ENCODE measurements at regions not wholly inside any gene's neighbourhood (a gene's known extent, or its start where the extent isn't known, plus 50 kb on each side); places are given as distances from the start of the nearest gene placed in this dataset.

DNA sequence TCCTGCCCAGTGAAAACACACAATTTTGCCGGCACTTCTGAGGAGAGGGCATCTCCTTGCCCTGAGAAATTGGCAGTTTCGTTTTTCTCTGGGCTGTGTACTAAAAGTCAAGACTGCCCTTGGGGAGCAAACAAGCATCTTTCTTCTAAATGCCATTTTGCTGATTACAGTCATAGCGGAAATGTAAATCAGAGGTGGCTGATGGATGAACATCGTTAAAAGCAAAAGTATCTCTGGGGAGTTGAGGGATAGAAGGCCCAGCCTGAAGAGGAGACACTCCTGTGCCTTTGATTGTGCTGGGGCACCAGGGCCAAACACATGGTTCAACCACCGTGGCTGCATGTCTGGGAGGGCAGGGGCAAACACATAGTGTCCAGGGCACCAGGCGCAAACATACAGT is 49.8 kb downstream of the ABCC12 start:
- DNase-seq (no peak), ATAC-seq (ENCODE audit: low FRiP score in 2 of 2) (no peak)
- 83 to 91% methylated on average over 6 of the region's 6 CpGs for WGBS, 2 donors
- TF ChIP-seq, protein P1, sequence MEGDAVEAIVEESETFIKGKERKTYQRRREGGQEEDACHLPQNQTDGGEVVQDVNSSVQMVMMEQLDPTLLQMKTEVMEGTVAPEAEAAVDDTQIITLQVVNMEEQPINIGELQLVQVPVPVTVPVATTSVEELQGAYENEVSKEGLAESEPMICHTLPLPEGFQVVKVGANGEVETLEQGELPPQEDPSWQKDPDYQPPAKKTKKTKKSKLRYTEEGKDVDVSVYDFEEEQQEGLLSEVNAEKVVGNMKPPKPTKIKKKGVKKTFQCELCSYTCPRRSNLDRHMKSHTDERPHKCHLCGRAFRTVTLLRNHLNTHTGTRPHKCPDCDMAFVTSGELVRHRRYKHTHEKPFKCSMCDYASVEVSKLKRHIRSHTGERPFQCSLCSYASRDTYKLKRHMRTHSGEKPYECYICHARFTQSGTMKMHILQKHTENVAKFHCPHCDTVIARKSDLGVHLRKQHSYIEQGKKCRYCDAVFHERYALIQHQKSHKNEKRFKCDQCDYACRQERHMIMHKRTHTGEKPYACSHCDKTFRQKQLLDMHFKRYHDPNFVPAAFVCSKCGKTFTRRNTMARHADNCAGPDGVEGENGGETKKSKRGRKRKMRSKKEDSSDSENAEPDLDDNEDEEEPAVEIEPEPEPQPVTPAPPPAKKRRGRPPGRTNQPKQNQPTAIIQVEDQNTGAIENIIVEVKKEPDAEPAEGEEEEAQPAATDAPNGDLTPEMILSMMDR (IDR thresholded peaks at IDR 0.05): no peak
- TF ChIP-seq EP300 (IDR thresholded peaks at IDR 0.05): no peak
- no peak for TF ChIP-seq POLR2AphosphoS5 (IDR thresholded peaks at IDR 0.05)
- TF ChIP-seq POLR2A (IDR thresholded peaks at IDR 0.05): no peak
- Histone ChIP-seq H3K36me3 (no peaks in the 10 kb centered on the region), H3K4me3 (no peak overlapping the region), H3K4me1 (no peaks in the 10 kb centered on the region), H3K27ac (no peak overlapping the region), H3K9me3 (no peaks in the 10 kb centered on the region), H3K27me3 (no peaks in the 10 kb centered on the region)

DNA sequence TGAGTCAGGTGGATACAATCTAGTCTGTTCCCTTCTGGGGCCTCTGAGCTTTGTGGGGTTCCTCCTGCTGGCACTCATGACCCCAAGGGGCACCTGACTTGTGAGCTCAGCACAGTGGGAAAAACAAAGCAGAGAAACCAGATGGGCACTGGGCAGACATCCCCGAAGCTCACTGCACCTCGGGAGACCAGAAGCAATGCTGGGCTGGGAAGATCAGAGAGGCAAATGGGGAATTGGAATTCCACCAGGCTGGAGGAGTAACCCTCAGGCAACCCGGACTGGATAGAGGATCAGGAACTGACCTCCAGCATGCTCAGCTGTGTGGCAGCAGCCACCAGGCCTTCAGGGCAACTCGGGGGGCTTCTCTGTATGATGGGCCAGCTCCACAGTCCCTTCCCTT is 50.3 kb downstream of the ABCC12 start:
- DNase-seq: no peak
- Histone ChIP-seq H3K4me3 (no peak overlapping the region), H3K36me3 (no peaks in the 10 kb centered on the region), H3K9me3 (no peaks in the 10 kb centered on the region), H3K27ac (no peak overlapping the region), H3K4me1 (no peaks in the 10 kb centered on the region), H3K27me3 (no peaks in the 10 kb centered on the region)
- TF ChIP-seq POLR2A (IDR thresholded peaks at IDR 0.05) (no peak), EP300 (IDR thresholded peaks at IDR 0.05) (no peak), POLR2AphosphoS5 (IDR thresholded peaks at IDR 0.05) (no peak)
- TF ChIP-seq, protein P1 (IDR thresholded peaks at IDR 0.05): no peak
- ATAC-seq (ENCODE audit: low FRiP score in 2 of 2): no peak
- WGBS, 2 donors: 69 to 84% methylated on average over 4 of the region's 4 CpGs

DNA sequence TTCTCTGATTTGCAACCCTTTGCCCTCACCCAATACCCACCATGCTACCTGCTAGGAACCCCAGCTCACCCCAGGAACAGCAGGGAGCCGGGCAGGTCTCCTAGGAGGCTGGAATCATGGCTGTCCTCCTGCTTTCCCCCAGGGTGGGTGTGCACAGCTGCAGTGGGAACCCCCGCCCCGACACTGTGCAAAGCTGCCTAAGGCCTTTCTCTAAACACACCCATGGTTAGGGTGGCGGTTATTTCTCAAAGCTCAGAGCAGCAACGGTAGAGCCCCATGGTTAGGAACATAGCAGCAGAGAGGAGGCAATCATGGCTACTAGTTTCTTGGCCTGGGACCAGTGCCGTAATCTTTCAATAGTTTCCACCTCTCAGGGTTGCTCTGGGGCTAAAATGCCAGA is 52.2 kb downstream of the ABCC12 start:
- no peaks in the 10 kb centered on the region for H3K9me3 ChIP-seq
- H3K4me3 ChIP-seq: no peak overlapping the region
- no peak for ATAC-seq (ENCODE audit: low FRiP score in 2 of 2)
- H3K4me1 ChIP-seq: no peaks in the 10 kb centered on the region
- no peaks in the 10 kb centered on the region for H3K36me3 ChIP-seq
- no peaks in the 10 kb centered on the region for H3K27me3 ChIP-seq
- TF ChIP-seq POLR2AphosphoS5 (IDR thresholded peaks at IDR 0.05): no peak
- no peak for TF ChIP-seq EP300 (IDR thresholded peaks at IDR 0.05)
- TF ChIP-seq POLR2A (IDR thresholded peaks at IDR 0.05): no peak
- TF ChIP-seq, protein P1 (IDR thresholded peaks at IDR 0.05): no peak
- no peak overlapping the region for H3K27ac ChIP-seq
- WGBS, 2 donors: 79% methylated on average over 5 of the region's 6 CpGs; no CpG with 5 or more reads in 1 of the 2 donors
- DNase-seq: no peak

DNA sequence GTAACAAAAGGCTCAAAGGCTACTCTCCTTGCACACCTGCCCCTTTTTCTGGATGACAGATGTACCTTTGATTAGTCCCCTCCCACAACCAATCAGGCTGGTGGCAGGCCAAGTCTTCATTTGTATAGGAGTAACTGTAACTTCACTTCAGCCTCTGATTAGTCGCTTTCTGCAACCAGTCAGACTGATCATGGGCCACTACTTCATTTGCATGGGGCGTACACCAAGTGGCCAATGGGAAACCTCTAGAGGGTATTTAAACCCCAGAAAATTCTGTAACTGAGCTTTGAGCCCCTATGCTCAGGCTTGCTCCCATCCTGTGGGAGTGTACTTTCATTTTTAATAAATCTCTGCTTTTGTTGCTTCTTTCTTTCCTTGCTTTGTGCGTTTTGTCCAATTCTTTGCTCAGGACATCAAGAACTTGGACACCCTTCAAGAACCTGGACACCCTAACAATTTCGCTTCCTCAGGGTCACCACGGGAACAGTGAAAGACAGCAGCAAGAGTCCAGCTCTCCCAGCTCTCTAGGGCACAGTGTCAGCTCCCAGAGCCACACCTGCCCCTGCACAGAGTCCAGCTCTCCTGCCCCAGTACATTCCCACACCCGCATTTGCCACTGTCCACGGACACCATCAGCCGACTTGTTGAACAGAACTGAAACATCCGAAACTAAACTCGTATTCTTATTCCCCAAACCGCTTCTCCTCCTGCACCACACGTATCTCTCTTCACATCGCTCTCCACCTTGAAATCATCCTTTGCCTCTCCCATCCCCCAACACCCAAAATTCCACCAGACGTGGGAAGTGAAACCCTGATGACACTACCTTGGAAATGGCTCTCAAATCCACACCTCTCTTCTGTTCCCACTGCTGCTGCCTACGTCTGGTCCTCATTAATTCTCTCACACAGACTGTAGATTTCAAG is 53.4 kb downstream of the ABCC12 start:
- no peak for ATAC-seq (ENCODE audit: low FRiP score in 2 of 2)

More for the DNA sequence above, 53.4 kb downstream of the ABCC12 start:
- DNase-seq: no peak
- H3K4me3 ChIP-seq: no peak overlapping the region
- WGBS, 2 donors: 83 to 88% methylated on average over 15 of the region's 15 CpGs
- TF ChIP-seq POLR2AphosphoS5 (IDR thresholded peaks at IDR 0.05) (no peak), EP300 (IDR thresholded peaks at IDR 0.05) (no peak), POLR2A (IDR thresholded peaks at IDR 0.05) (no peak)
- TF ChIP-seq, protein P1 (IDR thresholded peaks at IDR 0.05): no peak
- H3K36me3 ChIP-seq: no peaks in the 10 kb centered on the region
- H3K27ac ChIP-seq: no peak overlapping the region
- H3K27me3 ChIP-seq: no peaks in the 10 kb centered on the region
- no peaks in the 10 kb centered on the region for H3K4me1 ChIP-seq
- H3K9me3 ChIP-seq: no peaks in the 10 kb centered on the region
